ENCODE measurements at regions not wholly inside any gene's neighbourhood (a gene's known extent, or its start where the extent isn't known, plus 50 kb on each side); places are given as distances from the start of the nearest gene placed in this dataset.

GRCh38 chr3:187850258-187850921, 105.1 kb upstream of the BCL6 start:
- Histone ChIP-seq H3K36me3 (ENCODE audit: control insufficient read depth, low read length) (no peaks in the 10 kb centered on the region; the same call in 1 of the 2 replicates), H3K27me3 (ENCODE audit: control insufficient read depth, low read length) (no peaks in the 10 kb centered on the region), H3K9me3 (ENCODE audit: control insufficient read depth, insufficient read depth, low read length) (peaks cover 15% of the 10 kb centered on the region; the same call in 1 of the 2 replicates), H3F3A (ENCODE audit: control insufficient read depth, insufficient read depth) (no peaks in the 10 kb centered on the region), H3K9me2 (replicated peaks; ENCODE audit: control insufficient read depth, low read length) (no peaks in the 10 kb centered on the region), H3K27ac (ENCODE audit: low read depth, low read length) (no peak overlapping the region), H3K4me3 (ENCODE audit: low read length) (no peak overlapping the region), H4K20me1 (ENCODE audit: control insufficient read depth, insufficient read depth, low read depth, low read length) (no peaks in the 10 kb centered on the region), H3K79me2 (ENCODE audit: control insufficient read depth, low read length) (no peaks in the 10 kb centered on the region), H3K4me1 (ENCODE audit: control insufficient read depth, low read length) (no peaks in the 10 kb centered on the region), H3K4me2 (ENCODE audit: low read length) (no peak overlapping the region)
- TF ChIP-seq CTCF (IDR thresholded peaks at IDR 0.05; ENCODE audit: low read depth, low read length, poor library complexity, severe bottlenecking), result no peak
- no peak for TF ChIP-seq EZH2phosphoT487 (IDR thresholded peaks at IDR 0.05; ENCODE audit: borderline replicate concordance, low read length)

- H4K20me1 ChIP-seq (ENCODE audit: control insufficient read depth, insufficient read depth, low read depth, low read length), result no peaks in the 10 kb centered on the region
- H3K27ac ChIP-seq (ENCODE audit: low read depth, low read length), result no peak overlapping the region
- H3K79me2 ChIP-seq (ENCODE audit: control insufficient read depth, low read length), result no peaks in the 10 kb centered on the region
- TF ChIP-seq EZH2phosphoT487 (IDR thresholded peaks at IDR 0.05; ENCODE audit: borderline replicate concordance, low read length) (no peak), CTCF (IDR thresholded peaks at IDR 0.05; ENCODE audit: low read depth, low read length, poor library complexity, severe bottlenecking) (no peak)
- no peak overlapping the region for H3K4me3 ChIP-seq (ENCODE audit: low read length)
- no peak overlapping the region for H3K4me2 ChIP-seq (ENCODE audit: low read length)
- 0 out of 2 replicates have a peak, but pooled peaks cover 2% of the 10 kb centered on the region for H3K4me1 ChIP-seq (ENCODE audit: control insufficient read depth, low read length)
- H3K9me2 ChIP-seq (replicated peaks; ENCODE audit: control insufficient read depth, low read length), result no peaks in the 10 kb centered on the region
- H3K36me3 ChIP-seq (ENCODE audit: control insufficient read depth, low read length), result no peaks in the 10 kb centered on the region; the same call in 1 of the 2 replicates
- peaks cover 15% of the 10 kb centered on the region; the same call in 1 of the 2 replicates for H3K9me3 ChIP-seq (ENCODE audit: control insufficient read depth, insufficient read depth, low read length)
- H3F3A ChIP-seq (ENCODE audit: control insufficient read depth, insufficient read depth), result no peaks in the 10 kb centered on the region
- no peaks in the 10 kb centered on the region for H3K27me3 ChIP-seq (ENCODE audit: control insufficient read depth, low read length)
These were observed 107.8 kb upstream of the BCL6 start for GRCh38 chr3:187852842-187853730.

GRCh38 chr3:187855131-187855530, 109.9 kb upstream of the BCL6 start:
- no peak overlapping the region for H3K4me2 ChIP-seq (ENCODE audit: low read length)
- H3K27ac ChIP-seq (ENCODE audit: low read depth, low read length), result no peak overlapping the region
- H3K4me3 ChIP-seq (ENCODE audit: low read length), result no peak overlapping the region
- TF ChIP-seq EZH2phosphoT487 (IDR thresholded peaks at IDR 0.05; ENCODE audit: borderline replicate concordance, low read length) (no peak), CTCF (IDR thresholded peaks at IDR 0.05; ENCODE audit: low read depth, low read length, poor library complexity, severe bottlenecking) (no peak)
- no peaks in the 10 kb centered on the region for H3K9me2 ChIP-seq (replicated peaks; ENCODE audit: control insufficient read depth, low read length)
- no peaks in the 10 kb centered on the region for H3F3A ChIP-seq (ENCODE audit: control insufficient read depth, insufficient read depth)
- H3K27me3 ChIP-seq (ENCODE audit: control insufficient read depth, low read length), result no peaks in the 10 kb centered on the region
- 0 out of 2 replicates have a peak, but pooled peaks cover 2% of the 10 kb centered on the region for H3K4me1 ChIP-seq (ENCODE audit: control insufficient read depth, low read length)
- H3K9me3 ChIP-seq (ENCODE audit: control insufficient read depth, insufficient read depth, low read length), result peaks cover 15% of the 10 kb centered on the region; the same call in 1 of the 2 replicates
- H3K36me3 ChIP-seq (ENCODE audit: control insufficient read depth, low read length), result no peaks in the 10 kb centered on the region; the same call in 1 of the 2 replicates
- H4K20me1 ChIP-seq (ENCODE audit: control insufficient read depth, insufficient read depth, low read depth, low read length), result no peaks in the 10 kb centered on the region
- no peaks in the 10 kb centered on the region for H3K79me2 ChIP-seq (ENCODE audit: control insufficient read depth, low read length)
